HG02763 (cell line): ENCODE measurements at regions not wholly inside any gene's neighbourhood (a gene's known extent, or its start where the extent isn't known, plus 50 kb on each side); places are given as distances from the start of the nearest gene placed in this dataset.
"Not testable (repeated sequence)": the region's sequence is repeated elsewhere in the genome, so short reads cannot be mapped to it uniquely, and the experiment has no call there.

Source experiments
- ATAC-seq: cut with Tn5 transposase; IDR thresholded peaks from one replicate; pipeline ENCODE4 v1.9.1; 2021; ENCODE audit warnings: mild to moderate bottlenecking, moderate library complexity; ENCODE audit not compliant: unreplicated experiment

- ATAC-seq: no peak
These were observed 351.9 kb upstream of the CELF2 start for GRCh38 chr10:10665750-10666149.

- no peak for ATAC-seq
These were observed 350.2 kb upstream of the CELF2 start for GRCh38 chr10:10667466-10667865.

- no peak for ATAC-seq
These were observed 340.7 kb upstream of the CELF2 start for GRCh38 chr10:10676972-10677371.

- peak; percentile 73 for ATAC-seq
These were observed 340.2 kb upstream of the CELF2 start for GRCh38 chr10:10677479-10677878.

- ATAC-seq: no peak
These were observed 337.2 kb upstream of the CELF2 start for GRCh38 chr10:10680496-10680895.

DNA sequence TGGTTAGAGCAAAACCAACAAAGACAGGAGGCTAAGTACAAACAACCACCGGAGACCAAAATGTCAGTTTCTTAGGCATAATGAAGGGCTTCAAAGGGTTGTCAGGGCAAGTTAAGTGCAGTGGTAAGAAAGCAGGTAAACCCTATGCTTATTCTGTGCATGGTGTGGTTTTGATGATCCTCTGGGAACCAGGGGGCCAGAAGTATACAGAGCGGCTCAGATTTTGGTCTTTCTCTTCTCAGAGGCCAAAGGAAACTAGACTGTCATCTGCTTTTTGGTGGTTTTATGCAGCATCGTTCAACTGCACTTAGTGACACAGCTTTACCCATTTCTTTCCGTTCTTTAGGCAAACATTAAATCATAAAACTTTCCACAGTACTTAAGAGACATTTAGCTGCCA is 332.7 kb upstream of the CELF2 start:
- ATAC-seq: no peak

DNA sequence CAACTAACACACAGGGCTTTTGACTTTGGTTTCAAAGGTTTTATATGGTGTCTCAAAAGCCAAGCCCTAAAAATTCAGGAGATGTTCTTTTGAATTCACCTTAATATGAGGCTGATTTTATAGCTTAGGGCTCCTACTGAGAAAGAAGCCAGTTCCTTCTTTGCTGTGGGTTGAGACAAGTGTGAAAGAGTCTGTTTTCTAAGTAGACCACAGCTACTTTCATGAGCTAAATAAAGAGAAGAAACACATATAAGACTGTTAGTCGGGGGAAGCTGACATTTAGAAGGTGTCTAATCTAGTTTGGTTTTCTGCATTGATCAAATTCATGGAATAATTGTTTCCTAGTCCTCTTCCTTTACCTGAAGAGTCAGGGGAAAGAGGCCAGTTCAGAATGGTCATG is 332.1 kb upstream of the CELF2 start:
- ATAC-seq: no peak

DNA sequence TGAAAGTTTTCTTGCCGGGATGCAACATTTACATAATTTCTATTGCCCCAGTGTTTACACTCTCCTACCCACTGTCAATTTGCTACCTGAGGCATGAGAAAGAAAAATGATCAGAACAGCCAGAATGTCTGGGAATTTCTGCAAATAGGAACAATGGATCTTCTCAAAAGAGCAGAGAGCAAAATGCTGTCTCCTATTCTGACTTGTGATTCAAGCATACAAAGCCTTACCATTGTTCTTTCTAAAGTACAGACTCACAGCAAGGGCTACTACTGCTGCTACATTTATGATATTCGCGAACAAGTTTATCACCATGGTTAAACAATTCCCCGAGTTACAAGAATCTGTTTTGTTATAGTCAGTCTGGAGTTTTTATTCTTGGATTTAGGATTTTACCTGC is 329.9 kb upstream of the CELF2 start:
- no peak for ATAC-seq

- ATAC-seq: no peak
These were observed 318.2 kb upstream of the CELF2 start for GRCh38 chr10:10699427-10699826.

DNA sequence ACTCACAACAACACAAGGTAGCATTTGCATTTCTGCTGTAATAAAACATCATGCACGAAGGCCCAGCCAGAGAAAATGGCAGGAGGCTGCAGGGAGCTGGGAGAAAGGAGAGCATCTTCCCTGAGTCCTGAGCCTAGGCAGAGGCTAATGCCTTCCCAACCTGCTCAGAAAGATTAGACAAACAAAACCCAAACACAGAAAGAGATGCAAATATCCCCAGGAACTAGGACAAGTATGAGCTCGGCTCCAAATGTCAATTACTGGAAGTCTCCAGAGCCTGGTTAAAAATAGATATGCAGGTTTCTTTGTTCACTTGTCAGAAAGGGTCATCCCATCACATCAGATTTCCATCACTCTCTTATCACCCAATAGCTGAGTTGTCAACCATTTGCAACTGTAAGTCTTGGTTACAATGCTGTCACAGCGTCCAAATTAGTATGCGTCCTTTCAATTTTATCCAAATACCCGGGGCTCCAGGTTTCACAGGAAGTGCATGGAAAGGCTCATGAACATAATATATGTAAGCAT is 316.5 kb upstream of the CELF2 start:
- ATAC-seq: no peak

- ATAC-seq: no peak
These were observed 315.5 kb upstream of the CELF2 start for GRCh38 chr10:10702211-10702610.

- ATAC-seq: no peak
These were observed 314.3 kb upstream of the CELF2 start for GRCh38 chr10:10703382-10703781.

- ATAC-seq: no peak
These were observed 305.4 kb upstream of the CELF2 start for GRCh38 chr10:10712155-10712704.

GRCh38 chr10:10714327-10714726 is 303.3 kb upstream of the CELF2 start:
- no peak for ATAC-seq

- ATAC-seq: no peak
These were observed 300.7 kb upstream of the CELF2 start for GRCh38 chr10:10716972-10717371.

DNA sequence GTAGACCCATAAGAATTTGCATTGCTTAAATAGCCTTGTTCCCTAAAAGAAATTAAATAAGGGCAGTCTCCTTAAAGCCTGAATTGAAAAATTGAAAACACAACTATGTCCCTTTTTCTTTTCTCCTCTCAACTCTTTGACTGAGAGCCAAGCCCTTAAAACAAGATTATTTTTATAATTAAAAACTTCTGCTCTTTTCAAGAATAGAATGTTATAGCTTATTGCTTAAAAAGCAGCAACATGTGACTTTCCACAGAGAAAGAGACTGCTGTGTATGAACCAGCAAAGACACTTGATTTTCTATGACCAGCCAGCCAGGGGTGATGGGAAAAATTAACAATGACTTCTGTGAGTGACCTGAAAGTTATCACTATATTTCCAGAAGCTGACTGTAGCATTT is 295.2 kb upstream of the CELF2 start:
- no peak for ATAC-seq

DNA sequence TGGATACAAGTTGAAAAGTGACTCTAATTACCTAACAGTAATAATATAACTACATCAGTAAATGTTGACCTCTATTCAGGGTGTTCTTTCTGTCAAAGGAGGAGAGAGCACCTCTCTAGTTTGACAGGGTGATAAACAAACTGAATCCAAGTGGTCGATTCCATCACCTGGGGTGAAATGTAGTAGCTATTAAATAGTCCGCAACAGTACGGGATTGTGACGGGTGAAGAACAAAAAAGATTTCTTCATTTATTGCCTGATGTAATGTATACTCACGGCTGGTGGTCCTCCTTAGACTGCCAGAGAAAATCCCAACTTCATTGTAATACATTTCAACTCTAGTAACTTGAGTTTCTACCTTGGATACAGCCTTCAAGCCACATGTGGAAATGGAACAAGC is 292.5 kb upstream of the CELF2 start:
- ATAC-seq: no peak

- ATAC-seq: no peak
These were observed 291.6 kb upstream of the CELF2 start for GRCh38 chr10:10726101-10726500.

GRCh38 chr10:10727411-10727810 is 290.3 kb upstream of the CELF2 start:
- not testable (repeated sequence) for ATAC-seq

DNA sequence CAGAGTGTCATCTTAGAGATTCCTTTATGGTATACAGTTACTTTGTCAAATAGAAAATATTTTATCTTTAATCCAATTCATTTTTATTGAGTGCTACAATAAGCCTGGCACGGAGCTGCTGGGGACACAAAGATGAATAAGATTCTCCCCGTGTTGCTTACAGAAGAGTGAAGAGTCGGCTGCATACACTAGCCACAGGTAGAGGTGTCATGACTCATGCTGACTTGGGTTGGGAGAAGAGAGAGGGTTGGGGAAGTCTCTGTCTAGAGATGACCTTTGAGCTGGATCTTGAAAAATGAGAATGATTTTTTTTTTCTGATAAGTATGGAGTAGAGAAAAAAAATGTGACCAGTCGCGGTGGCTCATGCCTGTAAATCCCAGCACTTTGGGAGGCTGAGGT is 289.9 kb upstream of the CELF2 start:
- ATAC-seq: no peak

GRCh38 chr10:10730471-10731043 is 287.1 kb upstream of the CELF2 start:
- ATAC-seq: no peak

GRCh38 chr10:10731366-10731765 is 286.3 kb upstream of the CELF2 start:
- no peak for ATAC-seq
